Vagina (tissue), 2 donors: ENCODE measurements at regions not wholly inside any gene's neighbourhood (a gene's known extent, or its start where the extent isn't known, plus 50 kb on each side); places are given as distances from the start of the nearest gene placed in this dataset.

Source experiments
- POLR2A ChIP-seq, 2 donors: fragments of 450-650 bp; IDR thresholded peaks; one replicate each; pipeline ENCODE4 v1.6.1; 2017; ENCODE audit warnings: antibody characterized with exemption in 2 of 2, mild to moderate bottlenecking in 2 of 2, moderate library complexity in 2 of 2
- TF ChIP-seq, protein P1 (sequence below), 3 experiments: fragments of 450-650 bp in 2 of 3; fragments of 200-600 bp in 1 of 3; sonication (generic) in 1 of 3; IDR thresholded peaks; one replicate each; pipeline ENCODE4 v1.5.1; 2017 to 2019; ENCODE audit warnings: antibody characterized with exemption in 3 of 3, mild to moderate bottlenecking in 2 of 3, moderate library complexity in 2 of 3

DNA sequence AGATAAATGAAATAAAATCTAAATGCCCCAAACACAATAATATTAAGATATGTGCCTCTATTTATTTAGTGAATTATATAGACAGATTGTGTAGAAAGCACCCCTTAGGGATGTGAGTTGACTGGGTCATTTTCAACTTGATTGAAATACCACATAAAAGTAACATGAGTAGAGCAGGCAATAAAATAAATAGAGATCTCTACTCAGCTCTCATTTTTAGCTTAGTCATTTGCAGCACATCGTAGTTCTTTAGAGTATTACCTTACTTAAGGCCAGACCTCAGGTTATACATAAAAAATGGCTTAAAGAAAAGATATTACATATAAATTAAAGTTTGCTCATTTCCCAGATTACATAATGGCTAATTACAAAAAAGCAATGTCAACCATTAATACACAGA, 1525.6 kb upstream of the PRR20A start:
- TF ChIP-seq, protein P1, sequence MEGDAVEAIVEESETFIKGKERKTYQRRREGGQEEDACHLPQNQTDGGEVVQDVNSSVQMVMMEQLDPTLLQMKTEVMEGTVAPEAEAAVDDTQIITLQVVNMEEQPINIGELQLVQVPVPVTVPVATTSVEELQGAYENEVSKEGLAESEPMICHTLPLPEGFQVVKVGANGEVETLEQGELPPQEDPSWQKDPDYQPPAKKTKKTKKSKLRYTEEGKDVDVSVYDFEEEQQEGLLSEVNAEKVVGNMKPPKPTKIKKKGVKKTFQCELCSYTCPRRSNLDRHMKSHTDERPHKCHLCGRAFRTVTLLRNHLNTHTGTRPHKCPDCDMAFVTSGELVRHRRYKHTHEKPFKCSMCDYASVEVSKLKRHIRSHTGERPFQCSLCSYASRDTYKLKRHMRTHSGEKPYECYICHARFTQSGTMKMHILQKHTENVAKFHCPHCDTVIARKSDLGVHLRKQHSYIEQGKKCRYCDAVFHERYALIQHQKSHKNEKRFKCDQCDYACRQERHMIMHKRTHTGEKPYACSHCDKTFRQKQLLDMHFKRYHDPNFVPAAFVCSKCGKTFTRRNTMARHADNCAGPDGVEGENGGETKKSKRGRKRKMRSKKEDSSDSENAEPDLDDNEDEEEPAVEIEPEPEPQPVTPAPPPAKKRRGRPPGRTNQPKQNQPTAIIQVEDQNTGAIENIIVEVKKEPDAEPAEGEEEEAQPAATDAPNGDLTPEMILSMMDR (IDR thresholded peaks at IDR 0.05) = no peak
- no peak for TF ChIP-seq POLR2A (IDR thresholded peaks at IDR 0.05)
